ENCODE measurements at regions not wholly inside any gene's neighbourhood (a gene's known extent, or its start where the extent isn't known, plus 50 kb on each side); places are given as distances from the start of the nearest gene placed in this dataset.
"Not testable (repeated sequence)": the region's sequence is repeated elsewhere in the genome, so short reads cannot be mapped to it uniquely, and the experiment has no call there.

DNA sequence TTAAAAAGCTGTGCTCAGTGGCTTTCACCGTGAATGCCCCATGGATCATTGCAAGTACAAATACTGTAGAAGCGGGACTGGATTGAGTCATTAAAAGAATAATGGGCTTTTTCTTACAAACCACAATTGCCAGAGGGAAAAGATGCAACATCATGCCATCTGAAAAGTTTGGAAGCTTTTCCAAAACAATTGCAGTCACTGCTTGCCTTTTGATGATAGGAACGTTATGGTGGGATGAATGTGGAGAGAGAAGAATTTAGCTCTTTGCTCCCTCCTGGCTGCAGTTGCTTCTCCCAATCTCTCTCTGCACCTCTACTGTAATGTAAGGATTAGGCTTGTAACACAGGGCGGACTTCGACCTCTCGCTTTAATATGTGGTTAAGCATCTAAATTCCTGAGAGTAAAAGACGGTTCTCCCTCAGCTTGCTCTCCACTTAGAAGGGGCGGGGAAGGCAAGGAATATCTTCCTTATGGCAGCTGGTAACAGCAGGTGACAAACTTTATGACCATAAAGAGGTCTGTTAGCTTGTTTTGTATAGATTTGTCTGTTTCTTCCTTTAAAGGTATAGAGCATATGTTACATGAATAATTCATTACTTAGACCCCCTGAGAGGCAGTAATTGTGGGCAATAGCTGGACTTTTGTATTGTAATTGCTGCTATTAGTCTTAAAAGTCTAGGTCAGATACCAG lies 376.1 kb downstream of the UTRN start:
- DNase-seq: no peak

DNA sequence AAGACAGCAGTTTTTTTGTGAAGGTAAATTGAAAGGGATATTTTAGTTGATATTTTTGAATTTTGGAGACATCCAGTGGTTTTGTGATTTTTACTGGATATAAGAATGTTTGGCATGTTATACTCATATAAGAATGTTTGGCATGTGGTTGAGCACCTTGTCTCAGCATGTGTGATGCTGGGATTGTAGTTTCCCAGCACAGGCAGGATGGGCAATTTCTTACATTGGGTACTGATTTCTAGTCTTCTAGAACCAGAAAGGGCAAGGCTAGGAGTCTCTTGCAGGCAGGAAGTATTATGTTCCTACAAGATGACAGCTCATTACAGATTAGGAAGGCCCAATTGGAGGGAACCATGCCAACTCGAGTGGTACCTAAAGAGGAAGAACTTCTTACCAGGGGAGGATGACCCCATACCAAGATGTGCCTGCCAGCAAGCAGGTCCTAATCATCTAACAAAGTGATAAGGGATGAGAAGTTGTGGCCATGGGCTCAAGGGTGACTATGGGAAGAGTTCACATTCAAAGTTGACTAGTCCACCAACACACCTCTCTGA lies 377.8 kb downstream of the UTRN start:
- DNase-seq: no peak

- no peak for DNase-seq
These were observed 379.1 kb downstream of the UTRN start for GRCh38 chr6:144664281-144664680.

DNA sequence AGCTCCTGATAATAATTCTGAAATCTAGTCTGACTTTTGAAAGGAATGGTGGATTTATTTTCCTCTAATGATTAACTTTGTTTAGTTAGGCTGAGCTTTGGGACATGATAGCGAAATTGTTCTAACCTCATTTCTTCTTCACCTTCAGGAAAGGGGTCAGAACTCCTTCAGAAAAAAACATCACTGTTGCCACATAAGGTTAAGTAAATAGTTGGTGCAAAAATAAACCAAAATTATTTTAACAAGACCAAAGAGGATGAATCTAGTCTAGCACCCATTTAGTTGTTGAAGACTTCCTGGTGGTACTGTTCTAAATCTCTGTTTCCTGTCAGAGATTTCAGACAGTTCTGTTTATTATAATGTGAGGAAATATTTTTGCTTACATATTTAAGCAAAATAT lies 379.8 kb downstream of the UTRN start:
- no peak for DNase-seq

DNA sequence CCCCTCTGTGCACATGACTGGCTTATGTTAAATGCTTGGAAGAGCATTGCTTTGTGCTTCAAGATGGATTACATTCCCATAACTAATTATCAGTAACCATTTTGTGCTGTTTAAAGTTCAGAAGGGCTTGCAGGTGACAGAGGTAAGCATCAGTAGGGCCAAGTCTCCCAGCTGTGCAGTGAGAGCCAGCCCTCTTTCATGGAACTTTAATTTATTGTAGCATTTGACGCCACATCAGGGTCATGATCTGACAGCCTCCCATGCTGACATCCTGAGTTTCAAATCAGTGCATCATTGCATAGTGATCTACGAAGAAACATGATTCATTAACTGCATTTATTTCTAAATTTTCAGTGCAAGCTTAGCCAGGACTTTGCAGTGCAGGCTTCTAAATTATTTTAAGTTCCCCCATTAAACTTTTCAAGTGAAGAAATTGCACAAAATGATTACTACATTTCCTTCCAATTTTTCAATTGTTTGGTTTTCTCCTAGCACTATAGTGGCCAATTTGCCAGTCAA lies 380.9 kb downstream of the UTRN start:
- DNase-seq: no peak

- no peak for DNase-seq
These were observed 381.6 kb downstream of the UTRN start for GRCh38 chr6:144666781-144667180.

GRCh38 chr6:144667532-144668503 lies 382.7 kb downstream of the UTRN start:
- no peak for DNase-seq

DNA sequence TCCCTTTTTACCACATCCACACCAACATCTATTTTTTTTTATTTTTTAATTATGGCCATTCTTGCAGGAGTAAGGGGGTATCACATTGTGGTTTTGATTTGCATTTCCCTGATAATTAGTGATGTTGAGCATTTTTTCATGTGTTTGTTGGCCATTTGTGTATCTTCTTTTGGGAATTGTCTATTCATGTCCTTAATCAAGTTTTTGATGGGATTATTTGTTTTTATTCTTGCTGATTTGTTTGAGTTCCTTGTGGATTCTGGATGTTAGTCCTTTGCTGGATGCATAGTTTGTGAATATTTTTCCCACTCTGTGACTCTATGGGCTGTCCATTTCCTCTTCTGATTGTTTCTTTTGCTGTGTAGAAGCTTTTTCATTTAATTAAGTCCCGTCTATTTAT lies 385.1 kb downstream of the UTRN start:
- DNase-seq: not testable (repeated sequence)

DNA sequence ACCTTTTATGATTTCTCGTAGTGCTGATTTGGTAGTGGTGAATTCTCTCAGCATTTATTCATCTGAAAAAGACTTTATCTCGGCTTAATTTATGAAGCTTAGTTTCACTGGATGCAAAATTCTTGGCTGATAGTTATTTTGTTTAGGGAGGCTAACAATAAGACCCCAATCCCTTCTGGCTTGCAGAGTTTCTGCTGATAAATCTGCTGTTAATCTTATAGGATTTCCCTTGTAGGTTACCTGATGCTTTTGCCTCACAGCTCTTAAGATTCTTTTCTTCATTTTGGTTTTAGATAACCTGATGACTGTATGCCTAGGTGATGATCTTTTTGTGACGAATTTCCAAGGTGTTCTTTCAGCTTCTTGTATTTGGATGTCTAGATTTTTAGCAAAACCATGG lies 388.7 kb downstream of the UTRN start:
- no peak for DNase-seq

DNA sequence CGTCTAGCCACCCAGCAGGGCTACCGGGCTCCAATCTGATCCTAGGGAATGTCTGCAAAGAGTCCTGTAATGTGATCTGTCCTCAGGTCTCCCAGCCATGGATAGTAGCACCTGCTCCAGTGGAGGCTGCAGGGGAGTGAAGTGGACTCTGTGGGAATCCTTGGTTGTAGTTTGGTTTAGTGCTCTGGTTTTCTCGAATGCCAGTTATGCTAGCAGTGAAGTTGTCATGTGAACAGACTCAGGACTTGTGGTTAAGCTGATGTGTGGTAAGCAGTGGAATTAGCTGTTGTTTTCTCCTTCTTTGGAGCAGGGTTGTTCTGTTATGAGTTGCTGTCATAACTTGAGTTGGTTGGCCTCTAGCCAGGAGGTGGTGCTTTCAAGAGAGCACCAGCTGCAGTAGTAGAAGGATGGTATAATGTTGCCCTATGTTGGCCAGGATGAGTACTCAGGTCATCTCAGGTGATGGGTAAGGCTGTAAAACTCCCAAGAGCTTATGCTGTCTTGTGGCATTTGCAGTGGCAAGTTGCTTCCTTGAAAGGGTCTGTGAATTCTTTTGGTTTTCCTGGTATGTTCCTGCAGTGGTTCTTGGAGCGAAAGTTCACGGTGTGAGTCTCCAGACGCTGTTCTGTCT lies 390.2 kb downstream of the UTRN start:
- DNase-seq: no peak

GRCh38 chr6:144676310-144676709 lies 391.2 kb downstream of the UTRN start:
- not testable (repeated sequence) for DNase-seq

GRCh38 chr6:144677263-144677662 lies 392.1 kb downstream of the UTRN start:
- not testable (repeated sequence) for DNase-seq

DNA sequence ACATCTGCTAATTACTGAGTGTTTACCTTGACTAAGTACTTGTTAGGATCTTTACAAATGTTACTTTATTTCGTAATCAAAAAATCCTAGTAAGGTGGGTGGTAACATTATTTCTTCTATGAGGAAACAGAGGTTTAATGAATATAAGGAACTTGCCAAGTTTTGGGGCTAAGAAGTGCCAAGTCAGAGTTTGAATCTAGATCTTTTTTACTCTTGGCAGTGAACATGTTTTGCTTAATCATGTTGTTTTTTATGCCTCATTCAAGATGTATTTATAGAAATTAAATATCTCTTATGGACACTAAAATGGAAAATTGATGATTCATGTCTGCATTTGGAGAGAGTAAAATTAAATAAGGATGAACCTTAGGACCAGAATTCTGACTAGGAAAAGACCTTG lies 393.7 kb downstream of the UTRN start:
- no peak for DNase-seq

GRCh38 chr6:144681334-144681733 lies 396.2 kb downstream of the UTRN start:
- DNase-seq: no peak

DNA sequence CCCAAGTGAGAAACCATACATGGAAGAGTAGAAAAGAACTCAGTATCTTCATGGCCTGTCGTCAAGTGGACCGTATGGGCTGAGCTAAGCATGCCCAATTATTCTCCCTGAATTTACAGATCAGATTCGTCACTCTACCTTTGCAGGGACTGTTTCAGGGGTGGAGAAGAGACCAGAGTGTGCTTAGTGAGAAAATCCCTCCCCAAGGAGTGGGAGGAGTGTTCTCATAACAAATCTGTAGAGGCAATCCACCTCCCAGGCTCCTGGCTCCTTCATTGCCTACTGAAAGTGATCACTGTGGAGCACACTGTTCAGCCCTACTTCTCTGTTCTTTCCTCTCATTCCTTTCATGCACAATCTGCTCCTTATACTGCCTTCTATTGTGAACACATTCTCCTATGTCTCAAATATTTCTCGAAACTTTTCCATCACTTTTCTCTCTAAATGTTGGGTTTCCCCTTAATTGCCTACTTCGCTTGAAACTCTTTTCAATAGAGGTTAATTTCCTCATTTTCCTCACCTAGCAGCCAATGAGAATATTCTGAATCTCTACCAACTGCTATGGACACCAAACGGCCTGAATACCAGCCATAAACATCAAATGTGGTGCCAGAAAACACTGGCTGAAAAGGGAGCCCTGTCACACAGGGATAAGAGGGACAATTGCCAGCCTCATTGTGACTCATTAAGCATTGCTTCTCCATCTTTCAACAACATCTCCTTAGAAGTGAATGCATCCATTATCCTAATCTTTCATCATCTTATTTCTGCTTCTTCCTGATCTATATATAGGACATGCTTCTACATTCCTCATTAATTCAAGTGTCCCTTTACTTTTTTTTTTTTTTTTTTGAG lies 398.3 kb downstream of the UTRN start:
- no peak for DNase-seq

GRCh38 chr6:144688713-144689112 lies 403.6 kb downstream of the UTRN start:
- DNase-seq: no peak

DNA sequence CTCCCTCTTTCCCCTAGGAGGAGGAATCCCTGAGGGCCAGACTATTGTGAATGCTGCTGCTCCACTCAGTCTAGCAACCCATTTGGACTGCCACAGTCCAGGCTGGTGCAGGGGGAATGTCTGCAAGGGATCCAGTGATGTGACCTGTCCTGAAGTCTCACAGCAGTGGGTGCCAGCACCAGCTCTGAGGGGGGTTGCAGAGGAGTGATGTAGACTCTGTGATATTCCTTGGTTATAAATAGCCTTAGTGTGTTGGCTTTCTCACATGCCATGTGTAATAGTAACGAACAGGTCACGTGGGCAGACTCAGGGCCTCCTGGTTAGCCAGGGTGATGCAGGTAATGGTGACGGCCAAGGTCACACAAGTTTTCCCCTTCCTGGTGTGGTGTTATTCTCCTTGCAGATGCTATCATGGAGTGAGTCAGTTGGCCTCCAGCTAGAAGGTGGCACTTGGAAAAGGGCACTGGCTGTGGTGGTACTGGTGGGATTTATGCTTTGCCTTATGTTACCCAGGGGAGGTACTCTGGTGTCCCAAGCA lies 404.4 kb downstream of the UTRN start:
- DNase-seq: no peak

DNA sequence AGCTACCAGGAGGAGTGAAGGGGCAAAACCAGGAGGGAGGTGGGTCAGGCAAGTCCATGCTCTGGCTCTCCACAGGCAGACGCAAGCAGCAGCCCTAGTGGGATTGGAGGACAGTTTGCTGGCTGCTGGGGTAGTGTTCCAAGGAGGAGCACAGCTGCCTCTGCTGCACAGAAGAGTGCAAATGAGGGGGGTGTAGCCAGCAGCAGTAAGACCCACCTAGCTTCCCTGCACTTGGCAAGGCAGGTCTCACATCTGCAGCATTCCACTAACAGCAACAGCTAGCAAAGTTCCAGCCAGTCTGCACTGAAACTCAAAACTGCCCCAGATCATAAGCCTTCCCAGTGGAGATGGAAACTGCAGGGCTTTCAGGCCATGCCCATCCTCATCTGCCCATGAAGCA lies 405.0 kb downstream of the UTRN start:
- DNase-seq: no peak

- no peak for DNase-seq
These were observed 405.5 kb downstream of the UTRN start for GRCh38 chr6:144690666-144691065.

- not testable (repeated sequence) for DNase-seq
These were observed 406.9 kb downstream of the UTRN start for GRCh38 chr6:144692050-144692449.

DNA sequence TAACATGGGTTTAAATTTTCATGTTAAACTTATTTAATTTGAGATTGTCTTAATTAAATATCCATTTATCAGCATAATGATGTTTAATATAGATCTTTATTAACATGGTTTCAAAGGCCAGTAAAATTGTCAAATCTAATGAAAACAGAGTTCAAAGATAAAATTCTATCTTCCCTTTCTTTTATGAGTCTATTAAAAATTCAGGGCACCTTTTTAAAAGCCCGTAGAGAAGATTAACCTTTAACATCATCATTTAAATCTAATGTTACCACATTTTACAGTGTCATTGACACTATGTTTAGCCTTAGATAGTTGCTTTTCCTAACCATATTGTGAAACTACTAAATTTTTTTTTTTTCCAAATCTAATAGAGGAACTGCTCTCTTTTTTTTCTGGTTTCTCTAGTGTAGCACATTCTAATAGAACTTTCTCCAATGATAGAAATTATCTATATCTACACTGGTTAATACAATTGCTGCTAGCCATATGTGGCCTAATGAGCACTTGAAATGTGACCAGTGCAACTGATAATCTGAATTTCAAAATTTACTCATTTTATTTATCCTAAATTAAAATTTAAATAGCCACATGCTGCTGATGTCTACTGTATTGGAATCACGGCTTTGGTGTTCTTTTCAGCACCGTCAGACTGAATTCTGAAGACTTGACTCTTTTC lies 410.9 kb downstream of the UTRN start:
- DNase-seq: no peak
